ENCODE measurements at regions not wholly inside any gene's neighbourhood (a gene's known extent, or its start where the extent isn't known, plus 50 kb on each side); places are given as distances from the start of the nearest gene placed in this dataset.

- TF ChIP-seq ZNF423 (CRISPR knock-in tag; IDR thresholded peaks at IDR 0.05), result no peak
- TF ChIP-seq TEAD1 (CRISPR knock-in tag; IDR thresholded peaks at IDR 0.05), result no peak
These were observed 477.9 kb upstream of the MIR17HG start (continued) for GRCh38 chr13:90869580-90869979.

- POLR2A ChIA-PET, result interaction anchor here (0.6 to 0.7 kb wide), 2 partner anchors 76 to 97 kb away, joined by 3 read pairs; no protein-coding TSS in a partner anchor
- no peak overlapping the region for H3K4me3 Mint-ChIP-seq
- H3K27me3 Mint-ChIP-seq (ENCODE audit: low read depth), result no peaks in the 10 kb centered on the region
- ATAC-seq (peak; percentile 78), DNase-seq (ENCODE audit: low spot score) (no peak)
- no peaks in the 10 kb centered on the region for H3K9me3 Mint-ChIP-seq
- no peak for TF ChIP-seq FOXK1 (CRISPR knock-in tag; IDR thresholded peaks at IDR 0.05)
- TF ChIP-seq, protein P1, sequence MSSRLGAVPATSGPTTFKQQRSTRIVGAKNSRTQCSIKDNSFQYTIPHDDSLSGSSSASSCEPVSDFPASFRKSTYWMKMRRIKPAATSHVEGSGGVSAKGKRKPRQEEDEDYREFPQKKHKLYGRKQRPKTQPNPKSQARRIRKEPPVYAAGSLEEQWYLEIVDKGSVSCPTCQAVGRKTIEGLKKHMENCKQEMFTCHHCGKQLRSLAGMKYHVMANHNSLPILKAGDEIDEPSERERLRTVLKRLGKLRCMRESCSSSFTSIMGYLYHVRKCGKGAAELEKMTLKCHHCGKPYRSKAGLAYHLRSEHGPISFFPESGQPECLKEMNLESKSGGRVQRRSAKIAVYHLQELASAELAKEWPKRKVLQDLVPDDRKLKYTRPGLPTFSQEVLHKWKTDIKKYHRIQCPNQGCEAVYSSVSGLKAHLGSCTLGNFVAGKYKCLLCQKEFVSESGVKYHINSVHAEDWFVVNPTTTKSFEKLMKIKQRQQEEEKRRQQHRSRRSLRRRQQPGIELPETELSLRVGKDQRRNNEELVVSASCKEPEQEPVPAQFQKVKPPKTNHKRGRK (CRISPR knock-in tag; IDR thresholded peaks at IDR 0.05; ENCODE audit: borderline replicate concordance), result no peak
- TF ChIP-seq, protein P2, sequence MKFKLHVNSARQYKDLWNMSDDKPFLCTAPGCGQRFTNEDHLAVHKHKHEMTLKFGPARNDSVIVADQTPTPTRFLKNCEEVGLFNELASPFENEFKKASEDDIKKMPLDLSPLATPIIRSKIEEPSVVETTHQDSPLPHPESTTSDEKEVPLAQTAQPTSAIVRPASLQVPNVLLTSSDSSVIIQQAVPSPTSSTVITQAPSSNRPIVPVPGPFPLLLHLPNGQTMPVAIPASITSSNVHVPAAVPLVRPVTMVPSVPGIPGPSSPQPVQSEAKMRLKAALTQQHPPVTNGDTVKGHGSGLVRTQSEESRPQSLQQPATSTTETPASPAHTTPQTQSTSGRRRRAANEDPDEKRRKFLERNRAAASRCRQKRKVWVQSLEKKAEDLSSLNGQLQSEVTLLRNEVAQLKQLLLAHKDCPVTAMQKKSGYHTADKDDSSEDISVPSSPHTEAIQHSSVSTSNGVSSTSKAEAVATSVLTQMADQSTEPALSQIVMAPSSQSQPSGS (CRISPR knock-in tag; IDR thresholded peaks at IDR 0.05; ENCODE audit: borderline replicate concordance, low read depth), result no peak
- TF ChIP-seq, protein P3, sequence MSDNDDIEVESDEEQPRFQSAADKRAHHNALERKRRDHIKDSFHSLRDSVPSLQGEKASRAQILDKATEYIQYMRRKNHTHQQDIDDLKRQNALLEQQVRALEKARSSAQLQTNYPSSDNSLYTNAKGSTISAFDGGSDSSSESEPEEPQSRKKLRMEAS (CRISPR knock-in tag; IDR thresholded peaks at IDR 0.05), result no peak
- TF ChIP-seq JAZF1 (CRISPR knock-in tag; IDR thresholded peaks at IDR 0.05), result no peak
- TF ChIP-seq, protein P4, sequence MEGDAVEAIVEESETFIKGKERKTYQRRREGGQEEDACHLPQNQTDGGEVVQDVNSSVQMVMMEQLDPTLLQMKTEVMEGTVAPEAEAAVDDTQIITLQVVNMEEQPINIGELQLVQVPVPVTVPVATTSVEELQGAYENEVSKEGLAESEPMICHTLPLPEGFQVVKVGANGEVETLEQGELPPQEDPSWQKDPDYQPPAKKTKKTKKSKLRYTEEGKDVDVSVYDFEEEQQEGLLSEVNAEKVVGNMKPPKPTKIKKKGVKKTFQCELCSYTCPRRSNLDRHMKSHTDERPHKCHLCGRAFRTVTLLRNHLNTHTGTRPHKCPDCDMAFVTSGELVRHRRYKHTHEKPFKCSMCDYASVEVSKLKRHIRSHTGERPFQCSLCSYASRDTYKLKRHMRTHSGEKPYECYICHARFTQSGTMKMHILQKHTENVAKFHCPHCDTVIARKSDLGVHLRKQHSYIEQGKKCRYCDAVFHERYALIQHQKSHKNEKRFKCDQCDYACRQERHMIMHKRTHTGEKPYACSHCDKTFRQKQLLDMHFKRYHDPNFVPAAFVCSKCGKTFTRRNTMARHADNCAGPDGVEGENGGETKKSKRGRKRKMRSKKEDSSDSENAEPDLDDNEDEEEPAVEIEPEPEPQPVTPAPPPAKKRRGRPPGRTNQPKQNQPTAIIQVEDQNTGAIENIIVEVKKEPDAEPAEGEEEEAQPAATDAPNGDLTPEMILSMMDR (IDR thresholded peaks at IDR 0.05), result no peak
- TF ChIP-seq PRRX2 (CRISPR knock-in tag; IDR thresholded peaks at IDR 0.05), result no peak
- TF ChIP-seq SMAD3 (CRISPR knock-in tag; IDR thresholded peaks at IDR 0.05; ENCODE audit: borderline replicate concordance), result no peak
- no peak for TF ChIP-seq FOXP1 (CRISPR knock-in tag; IDR thresholded peaks at IDR 0.05; ENCODE audit: borderline replicate concordance)
- TF ChIP-seq CREM (CRISPR knock-in tag; IDR thresholded peaks at IDR 0.05), result no peak
- no peak for TF ChIP-seq ZNF281 (CRISPR knock-in tag; IDR thresholded peaks at IDR 0.05)
- no peak for TF ChIP-seq HMGXB4 (CRISPR knock-in tag; IDR thresholded peaks at IDR 0.05)
- no peak for TF ChIP-seq SOX15 (CRISPR knock-in tag; IDR thresholded peaks at IDR 0.05)
- TF ChIP-seq, protein P5, sequence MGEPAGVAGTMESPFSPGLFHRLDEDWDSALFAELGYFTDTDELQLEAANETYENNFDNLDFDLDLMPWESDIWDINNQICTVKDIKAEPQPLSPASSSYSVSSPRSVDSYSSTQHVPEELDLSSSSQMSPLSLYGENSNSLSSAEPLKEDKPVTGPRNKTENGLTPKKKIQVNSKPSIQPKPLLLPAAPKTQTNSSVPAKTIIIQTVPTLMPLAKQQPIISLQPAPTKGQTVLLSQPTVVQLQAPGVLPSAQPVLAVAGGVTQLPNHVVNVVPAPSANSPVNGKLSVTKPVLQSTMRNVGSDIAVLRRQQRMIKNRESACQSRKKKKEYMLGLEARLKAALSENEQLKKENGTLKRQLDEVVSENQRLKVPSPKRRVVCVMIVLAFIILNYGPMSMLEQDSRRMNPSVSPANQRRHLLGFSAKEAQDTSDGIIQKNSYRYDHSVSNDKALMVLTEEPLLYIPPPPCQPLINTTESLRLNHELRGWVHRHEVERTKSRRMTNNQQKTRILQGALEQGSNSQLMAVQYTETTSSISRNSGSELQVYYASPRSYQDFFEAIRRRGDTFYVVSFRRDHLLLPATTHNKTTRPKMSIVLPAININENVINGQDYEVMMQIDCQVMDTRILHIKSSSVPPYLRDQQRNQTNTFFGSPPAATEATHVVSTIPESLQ (CRISPR knock-in tag; IDR thresholded peaks at IDR 0.05), result no peak
- no peak for TF ChIP-seq GTF2I (CRISPR knock-in tag; conservative IDR thresholded peaks at IDR 0.05)
- CTCF ChIA-PET, result interaction anchor here (1.6 to 2.8 kb wide), 3 partner anchors 96 to 145 kb away, joined by 7 to 17 read pairs (median 11); no protein-coding TSS in a partner anchor
- no peaks in the 10 kb centered on the region for H3K36me3 Mint-ChIP-seq
- no peak overlapping the region for H3K27ac Mint-ChIP-seq
- peaks cover 10% of the 10 kb centered on the region for H3K4me1 Mint-ChIP-seq
These were observed 474.9 kb upstream of the MIR17HG start for GRCh38 chr13:90872491-90873025.
